ENCODE measurements at regions not wholly inside any gene's neighbourhood (a gene's known extent, or its start where the extent isn't known, plus 50 kb on each side); places are given as distances from the start of the nearest gene placed in this dataset.

DNA sequence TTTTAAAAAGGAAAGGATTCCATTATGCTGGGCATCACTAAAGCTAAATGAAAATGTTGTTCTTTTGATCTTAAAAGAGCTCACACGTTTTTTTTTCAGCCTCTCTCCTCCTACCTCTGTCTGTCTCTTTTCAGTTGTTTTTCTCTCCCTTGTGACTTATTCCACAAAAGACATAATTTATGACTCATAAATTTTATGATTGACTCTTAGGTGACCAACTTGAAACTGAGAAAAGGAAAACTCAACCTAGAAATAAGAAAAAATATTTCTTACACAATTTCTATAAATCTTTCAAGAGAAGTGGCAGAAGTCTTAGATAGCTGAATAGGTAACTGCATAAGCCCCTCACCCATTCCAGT, 227.7 kb upstream of the DDHD1 start:
- TF ChIP-seq GABPA (IDR thresholded peaks at IDR 0.05; ENCODE audit: low read depth): no peak
- TF ChIP-seq, protein P1, sequence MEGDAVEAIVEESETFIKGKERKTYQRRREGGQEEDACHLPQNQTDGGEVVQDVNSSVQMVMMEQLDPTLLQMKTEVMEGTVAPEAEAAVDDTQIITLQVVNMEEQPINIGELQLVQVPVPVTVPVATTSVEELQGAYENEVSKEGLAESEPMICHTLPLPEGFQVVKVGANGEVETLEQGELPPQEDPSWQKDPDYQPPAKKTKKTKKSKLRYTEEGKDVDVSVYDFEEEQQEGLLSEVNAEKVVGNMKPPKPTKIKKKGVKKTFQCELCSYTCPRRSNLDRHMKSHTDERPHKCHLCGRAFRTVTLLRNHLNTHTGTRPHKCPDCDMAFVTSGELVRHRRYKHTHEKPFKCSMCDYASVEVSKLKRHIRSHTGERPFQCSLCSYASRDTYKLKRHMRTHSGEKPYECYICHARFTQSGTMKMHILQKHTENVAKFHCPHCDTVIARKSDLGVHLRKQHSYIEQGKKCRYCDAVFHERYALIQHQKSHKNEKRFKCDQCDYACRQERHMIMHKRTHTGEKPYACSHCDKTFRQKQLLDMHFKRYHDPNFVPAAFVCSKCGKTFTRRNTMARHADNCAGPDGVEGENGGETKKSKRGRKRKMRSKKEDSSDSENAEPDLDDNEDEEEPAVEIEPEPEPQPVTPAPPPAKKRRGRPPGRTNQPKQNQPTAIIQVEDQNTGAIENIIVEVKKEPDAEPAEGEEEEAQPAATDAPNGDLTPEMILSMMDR (IDR thresholded peaks at IDR 0.05; ENCODE audit: insufficient read depth, low read length): no peak

Data from HL-60 (cell line).